ENCODE measurements at regions not wholly inside any gene's neighbourhood (a gene's known extent, or its start where the extent isn't known, plus 50 kb on each side); places are given as distances from the start of the nearest gene placed in this dataset.

DNA sequence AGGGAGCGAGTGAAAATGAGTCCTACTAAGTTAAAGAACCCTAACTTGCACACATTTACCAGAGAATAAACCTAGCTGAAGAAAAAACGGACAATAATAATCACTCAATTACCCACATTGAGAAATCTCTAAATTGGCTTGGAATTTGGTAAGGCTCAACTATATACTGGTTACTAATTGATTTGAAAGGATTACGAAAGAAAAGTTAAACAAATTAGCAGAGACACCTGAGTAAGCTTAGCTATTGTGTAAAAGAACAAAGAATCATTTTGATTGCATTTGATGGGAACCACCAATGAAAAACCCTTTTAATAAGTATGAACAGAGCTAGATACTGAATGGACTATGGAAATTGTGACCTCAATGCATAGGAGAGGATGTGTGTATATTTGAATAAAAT, 118.6 kb upstream of the ADGRF1 start:
- TF ChIP-seq TAF1 (IDR thresholded peaks at IDR 0.05; ENCODE audit: borderline replicate concordance, insufficient read depth, low read length), result no peak
- TF ChIP-seq, protein P1, sequence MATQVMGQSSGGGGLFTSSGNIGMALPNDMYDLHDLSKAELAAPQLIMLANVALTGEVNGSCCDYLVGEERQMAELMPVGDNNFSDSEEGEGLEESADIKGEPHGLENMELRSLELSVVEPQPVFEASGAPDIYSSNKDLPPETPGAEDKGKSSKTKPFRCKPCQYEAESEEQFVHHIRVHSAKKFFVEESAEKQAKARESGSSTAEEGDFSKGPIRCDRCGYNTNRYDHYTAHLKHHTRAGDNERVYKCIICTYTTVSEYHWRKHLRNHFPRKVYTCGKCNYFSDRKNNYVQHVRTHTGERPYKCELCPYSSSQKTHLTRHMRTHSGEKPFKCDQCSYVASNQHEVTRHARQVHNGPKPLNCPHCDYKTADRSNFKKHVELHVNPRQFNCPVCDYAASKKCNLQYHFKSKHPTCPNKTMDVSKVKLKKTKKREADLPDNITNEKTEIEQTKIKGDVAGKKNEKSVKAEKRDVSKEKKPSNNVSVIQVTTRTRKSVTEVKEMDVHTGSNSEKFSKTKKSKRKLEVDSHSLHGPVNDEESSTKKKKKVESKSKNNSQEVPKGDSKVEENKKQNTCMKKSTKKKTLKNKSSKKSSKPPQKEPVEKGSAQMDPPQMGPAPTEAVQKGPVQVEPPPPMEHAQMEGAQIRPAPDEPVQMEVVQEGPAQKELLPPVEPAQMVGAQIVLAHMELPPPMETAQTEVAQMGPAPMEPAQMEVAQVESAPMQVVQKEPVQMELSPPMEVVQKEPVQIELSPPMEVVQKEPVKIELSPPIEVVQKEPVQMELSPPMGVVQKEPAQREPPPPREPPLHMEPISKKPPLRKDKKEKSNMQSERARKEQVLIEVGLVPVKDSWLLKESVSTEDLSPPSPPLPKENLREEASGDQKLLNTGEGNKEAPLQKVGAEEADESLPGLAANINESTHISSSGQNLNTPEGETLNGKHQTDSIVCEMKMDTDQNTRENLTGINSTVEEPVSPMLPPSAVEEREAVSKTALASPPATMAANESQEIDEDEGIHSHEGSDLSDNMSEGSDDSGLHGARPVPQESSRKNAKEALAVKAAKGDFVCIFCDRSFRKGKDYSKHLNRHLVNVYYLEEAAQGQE (IDR thresholded peaks at IDR 0.05; ENCODE audit: insufficient read depth in 1 of 2, low read depth in 2 of 2, low read length in 2 of 2), result no peak
- TF ChIP-seq POLR2AphosphoS5 (IDR thresholded peaks at IDR 0.05; ENCODE audit: low read depth, low read length), result no peak
- TF ChIP-seq SIN3A (IDR thresholded peaks at IDR 0.05; ENCODE audit: borderline replicate concordance, insufficient read depth, low read length), result no peak
- TF ChIP-seq FOXP2 (optimal IDR thresholded peaks at IDR 0.05; ENCODE audit: borderline replicate concordance, extremely low read depth, extremely low read length, insufficient read depth), result no peak
